22Rv1 (cell line): ENCODE measurements at regions not wholly inside any gene's neighbourhood (a gene's known extent, or its start where the extent isn't known, plus 50 kb on each side); places are given as distances from the start of the nearest gene placed in this dataset.

ENCODE experiments used
- H3K27ac ChIP-seq: fragments of 450-650 bp; 2 replicates; pipeline ENCODE4 v1.5.1; 2017
- CTCF ChIP-seq: fragments of 450-650 bp; IDR thresholded peaks from 2 replicates; pipeline ENCODE4 v1.5.1; 2017; ENCODE audit warnings: mild to moderate bottlenecking
- ZFX ChIP-seq: fragments of 450-650 bp; IDR thresholded peaks from 2 replicates; pipeline ENCODE4 v1.6.1; 2017; ENCODE audit warnings: antibody characterized with exemption, borderline replicate concordance

GRCh38 chr2:167776359-167776758, 471.0 kb downstream of the STK39 start:
- no peak overlapping the region for H3K27ac ChIP-seq
- TF ChIP-seq CTCF (no peak), ZFX (no peak)

- no peak overlapping the region for H3K27ac ChIP-seq
- TF ChIP-seq ZFX, result no peak
- TF ChIP-seq CTCF, result no peak
These were observed 475.8 kb downstream of the STK39 start for GRCh38 chr2:167771628-167772027.

- H3K27ac ChIP-seq, result no peak overlapping the region
- TF ChIP-seq ZFX, result no peak
- no peak for TF ChIP-seq CTCF
These were observed 478.4 kb downstream of the STK39 start for GRCh38 chr2:167769020-167769419.

GRCh38 chr2:167767830-167768229, 479.6 kb downstream of the STK39 start:
- no peak for TF ChIP-seq ZFX
- TF ChIP-seq CTCF, result no peak
- no peak overlapping the region for H3K27ac ChIP-seq

- H3K27ac ChIP-seq, result no peak overlapping the region
- no peak for TF ChIP-seq CTCF
- no peak for TF ChIP-seq ZFX
These were observed 482.5 kb downstream of the STK39 start for GRCh38 chr2:167764772-167765341.

- no peak overlapping the region for H3K27ac ChIP-seq
- no peak for TF ChIP-seq ZFX
- TF ChIP-seq CTCF, result no peak
These were observed 485.8 kb downstream of the STK39 start for GRCh38 chr2:167761465-167762136.

GRCh38 chr2:167759531-167759930, 487.9 kb downstream of the STK39 start:
- TF ChIP-seq ZFX, result no peak
- no peak for TF ChIP-seq CTCF
- H3K27ac ChIP-seq, result no peak overlapping the region
